Activated CD4-positive, alpha-beta T cell treated with anti-CD3 and anti-CD28 coated beads, Interleukin-2, amount 50 U/mL, for 1 hour (primary cell): ENCODE measurements at regions not wholly inside any gene's neighbourhood (a gene's known extent, or its start where the extent isn't known, plus 50 kb on each side); places are given as distances from the start of the nearest gene placed in this dataset.

ENCODE experiments used
- DNase-seq: peaks from one replicate; pipeline ENCODE4 v3.0.0-alpha.2; 2020

- DNase-seq = no peak
These were observed 95.7 kb upstream of the ARAP3 start for GRCh38 chr5:141777711-141778110.

DNA sequence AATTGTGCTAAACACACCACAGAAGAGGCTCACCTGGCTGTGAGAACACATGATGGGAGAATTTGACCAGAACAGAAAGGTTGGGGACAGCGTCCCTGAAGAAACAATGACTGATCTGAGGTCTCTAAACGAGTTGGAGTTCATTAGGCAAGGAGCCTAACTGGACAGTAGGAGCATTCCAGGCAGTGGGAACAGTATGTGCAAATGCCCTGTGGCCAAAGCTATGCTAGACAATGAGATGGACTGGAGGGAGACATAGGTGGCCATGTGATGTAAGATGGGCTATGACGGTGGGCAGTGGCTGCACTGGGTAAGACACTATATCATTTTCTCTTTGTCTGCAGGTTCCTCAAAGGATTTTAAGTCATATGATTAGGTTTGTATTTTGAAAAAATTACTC is 95.1 kb upstream of the ARAP3 start:
- no peak for DNase-seq

DNA sequence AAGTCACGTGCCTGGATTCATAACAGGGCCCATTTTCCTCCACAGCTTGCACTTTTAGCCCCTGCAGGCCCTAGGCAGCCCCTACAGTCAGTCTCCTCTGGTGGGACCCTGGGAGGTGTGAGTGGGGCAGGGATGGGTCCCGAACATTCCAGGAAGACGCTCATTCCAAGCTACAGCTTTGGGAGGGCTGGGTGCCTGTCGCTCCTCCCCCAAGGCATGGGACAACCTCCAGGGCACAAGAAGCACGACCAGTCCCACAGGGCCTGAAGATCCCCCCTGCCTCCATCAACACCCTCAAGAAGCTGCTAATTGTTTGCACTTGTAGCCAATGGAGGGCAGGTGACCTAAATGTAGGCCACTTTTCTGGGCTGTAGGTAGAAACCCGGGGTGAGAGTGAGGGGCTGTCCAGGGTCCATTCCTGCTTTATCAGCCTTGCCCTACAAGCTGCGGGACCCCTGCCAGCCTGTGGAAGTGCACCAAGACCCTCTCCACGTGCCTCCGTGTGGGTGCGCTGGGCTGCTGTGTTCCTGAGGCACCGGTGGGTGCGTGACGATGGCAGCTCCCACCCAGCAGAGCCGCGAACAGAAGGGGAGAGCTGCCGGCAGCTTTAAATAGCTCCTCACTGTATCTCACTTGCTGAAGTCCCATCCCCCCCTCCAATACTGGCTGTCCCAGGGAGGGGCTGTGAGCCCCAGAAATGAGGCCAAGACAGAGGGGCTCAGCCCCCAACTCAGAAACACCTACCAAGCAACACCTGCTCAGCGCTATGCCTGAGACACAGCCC is 91.9 kb upstream of the ARAP3 start:
- DNase-seq = no peak

- no peak for DNase-seq
These were observed 90.3 kb upstream of the ARAP3 start for GRCh38 chr5:141772281-141772680.

GRCh38 chr5:141771562-141771961 is 89.5 kb upstream of the ARAP3 start:
- no peak for DNase-seq

GRCh38 chr5:141771031-141771430 is 89.0 kb upstream of the ARAP3 start:
- no peak for DNase-seq

GRCh38 chr5:141769671-141770070 is 87.6 kb upstream of the ARAP3 start:
- DNase-seq = no peak

- DNase-seq = no peak
These were observed 85.6 kb upstream of the ARAP3 start for GRCh38 chr5:141767671-141768070.

- DNase-seq = no peak
These were observed 84.0 kb upstream of the ARAP3 start for GRCh38 chr5:141765896-141766551.

DNA sequence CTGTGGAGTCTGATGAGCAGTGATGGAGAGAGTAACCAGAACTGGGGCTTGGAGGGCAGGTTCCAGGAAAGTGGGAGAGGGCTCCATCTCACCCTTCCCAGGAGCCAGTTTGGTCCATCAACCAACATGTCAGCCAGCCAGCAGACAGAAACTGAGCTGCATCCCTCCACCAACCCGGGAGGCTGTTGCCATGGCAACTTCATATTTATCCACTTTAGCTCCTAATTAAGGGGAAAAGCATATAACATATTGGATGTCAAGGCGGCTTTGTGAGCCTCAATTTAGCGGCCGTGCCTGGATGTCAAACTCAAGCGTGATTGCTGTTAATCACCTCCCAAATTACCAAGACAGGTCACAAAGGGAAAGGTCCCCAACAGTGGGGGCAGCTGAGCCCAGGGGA is 81.5 kb upstream of the ARAP3 start:
- DNase-seq = no peak

DNA sequence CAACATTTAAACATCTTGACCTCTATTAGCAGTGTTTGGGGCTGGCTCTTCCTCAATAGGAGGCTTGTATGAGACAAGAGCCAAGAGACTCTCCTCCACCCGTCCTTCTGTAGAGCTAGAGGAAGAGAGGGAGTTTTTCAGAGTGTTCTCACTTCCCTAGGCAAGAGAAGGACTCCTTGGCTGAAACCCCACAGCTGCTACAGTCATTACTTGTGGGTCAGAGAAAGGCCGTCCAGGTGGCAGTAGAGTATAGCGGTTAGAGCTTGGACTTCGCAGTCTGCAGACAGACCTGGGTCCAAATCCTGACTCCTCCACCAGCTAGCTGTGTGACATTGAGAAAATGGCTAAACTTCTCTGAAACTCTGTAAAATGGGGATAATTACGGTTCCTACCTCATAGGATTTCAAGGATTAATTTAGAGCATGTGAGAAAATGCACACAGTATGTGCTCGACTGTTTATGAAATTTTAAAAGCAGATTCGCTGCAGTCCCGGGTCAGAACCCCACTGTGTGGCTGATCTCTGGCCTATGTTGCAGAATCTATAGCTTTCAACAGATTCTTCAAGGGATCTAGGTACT is 80.8 kb upstream of the ARAP3 start:
- no peak for DNase-seq

DNA sequence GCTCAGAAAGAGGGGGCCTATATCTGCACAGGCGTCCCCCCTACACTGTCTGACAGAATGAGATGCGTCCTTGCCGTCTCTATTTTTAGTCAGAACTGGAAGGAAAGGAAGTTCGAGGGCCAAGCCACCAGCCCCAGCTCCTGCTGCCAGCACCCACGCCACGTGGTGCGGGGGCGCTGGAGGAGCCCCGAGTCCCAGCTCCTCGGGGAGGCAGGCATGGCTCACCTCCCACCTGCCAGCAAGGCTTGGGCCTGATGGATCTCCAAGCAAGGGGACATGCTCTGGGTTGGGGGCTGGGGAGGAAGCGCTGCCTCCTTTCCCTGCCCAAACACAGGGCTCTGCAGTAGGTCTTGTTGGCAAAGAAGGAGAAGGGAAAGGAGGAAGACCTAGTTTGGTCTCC is 80.3 kb upstream of the ARAP3 start:
- no peak for DNase-seq

DNA sequence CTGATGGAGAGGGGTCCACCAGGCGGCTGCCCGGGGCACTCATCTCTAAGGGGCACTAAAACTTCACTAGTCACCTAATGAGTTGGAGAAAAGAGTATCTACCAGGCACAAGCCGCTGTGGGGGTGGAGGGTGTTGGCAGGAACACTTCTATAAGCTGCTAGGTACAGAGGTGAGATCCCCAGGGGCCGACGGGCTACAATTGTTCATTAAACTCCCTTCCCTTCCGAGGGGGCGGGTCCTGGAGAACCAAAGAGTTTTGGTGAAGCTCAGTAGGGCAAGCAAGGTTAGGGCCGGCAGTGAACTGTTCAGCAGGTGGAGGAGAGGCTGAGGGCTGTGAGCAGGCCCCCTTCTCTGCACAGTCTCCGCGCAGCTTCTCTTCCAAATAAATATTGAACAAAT is 78.7 kb upstream of the ARAP3 start:
- no peak for DNase-seq

GRCh38 chr5:141760193-141760592 is 78.2 kb upstream of the ARAP3 start:
- no peak for DNase-seq

GRCh38 chr5:141758310-141758998 is 76.4 kb upstream of the ARAP3 start:
- no peak for DNase-seq

DNA sequence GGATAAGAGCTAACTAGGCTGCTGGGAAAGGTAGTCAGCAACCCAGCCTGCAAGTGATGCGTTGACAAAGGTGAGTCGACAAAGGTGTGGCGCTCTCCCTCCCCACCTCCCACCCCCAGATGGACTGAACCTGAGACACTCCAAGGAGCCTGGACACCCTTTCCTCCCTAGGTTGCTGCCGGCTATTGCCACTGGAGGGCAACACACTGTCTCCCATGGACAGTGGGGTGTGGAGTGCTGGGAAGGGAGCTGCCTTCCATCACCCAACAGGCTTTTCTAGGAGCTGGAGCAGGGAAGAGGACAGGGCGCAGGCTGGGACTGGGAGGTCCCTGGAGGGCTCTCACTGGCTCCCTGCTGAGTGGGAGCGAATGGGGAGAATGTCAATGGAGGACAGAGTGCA is 75.4 kb upstream of the ARAP3 start:
- DNase-seq = no peak

- DNase-seq = no peak
These were observed 74.2 kb upstream of the ARAP3 start for GRCh38 chr5:141756196-141756595.

- no peak for DNase-seq
These were observed 72.1 kb upstream of the ARAP3 start for GRCh38 chr5:141753971-141754713.

GRCh38 chr5:141753143-141753970 is 71.3 kb upstream of the ARAP3 start:
- DNase-seq = no peak

GRCh38 chr5:141747152-141748141 is 65.4 kb upstream of the ARAP3 start:
- no peak for DNase-seq

DNA sequence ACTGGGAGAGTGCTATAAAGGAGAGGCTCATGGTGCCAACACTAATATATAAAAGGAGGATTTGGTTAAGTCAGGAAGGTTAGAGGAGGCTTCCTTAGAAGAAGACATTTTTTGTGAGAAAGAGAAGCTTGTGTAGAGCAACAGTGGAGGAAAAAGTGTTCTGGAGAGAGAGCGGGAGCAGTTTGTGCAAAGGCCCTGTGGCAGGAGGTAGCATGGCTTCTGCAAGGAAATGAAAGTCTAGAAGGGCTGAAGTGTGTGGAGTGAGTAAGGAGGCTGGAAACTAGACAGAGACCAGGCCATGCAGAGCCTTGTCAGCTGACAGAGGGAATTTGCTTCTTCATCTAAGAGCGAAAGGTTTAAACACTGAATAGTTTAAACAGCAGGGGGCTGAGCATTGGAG is 64.4 kb upstream of the ARAP3 start:
- DNase-seq = no peak
